ENCODE measurements at regions not wholly inside any gene's neighbourhood (a gene's known extent, or its start where the extent isn't known, plus 50 kb on each side); places are given as distances from the start of the nearest gene placed in this dataset.

- Histone ChIP-seq H3K9me3 (replicated peaks; ENCODE audit: insufficient read depth, low read length) (no peaks in the 10 kb centered on the region), H3K9ac (ENCODE audit: low read length) (no peak overlapping the region), H3K4me3 (ENCODE audit: low read length) (no peak overlapping the region), H3K27ac (ENCODE audit: low read length) (no peak overlapping the region), H3K27me3 (replicated peaks; ENCODE audit: insufficient read depth, low read length) (no peaks in the 10 kb centered on the region), H2AFZ (ENCODE audit: low read length) (no peak overlapping the region), H3K4me2 (ENCODE audit: low read depth, low read length) (no peak overlapping the region), H3K4me1 (ENCODE audit: low read length) (no peaks in the 10 kb centered on the region), H4K20me1 (ENCODE audit: insufficient read depth, low read length) (no peaks in the 10 kb centered on the region), H3K79me2 (ENCODE audit: low read length) (no peaks in the 10 kb centered on the region), H3F3A (ENCODE audit: insufficient read depth, low read length) (no peaks in the 10 kb centered on the region), H3K9me2 (replicated peaks; ENCODE audit: insufficient read depth, low read length) (no peaks in the 10 kb centered on the region), H3K36me3 (replicated peaks; ENCODE audit: insufficient read depth, low read length) (no peaks in the 10 kb centered on the region)
- no peak for DNase-seq
- TF ChIP-seq EZH2 (optimal IDR thresholded peaks at IDR 0.05; ENCODE audit: low read depth, low read length) (no peak), EZH2phosphoT487 (IDR thresholded peaks at IDR 0.05; ENCODE audit: low read length) (no peak), CTCF (IDR thresholded peaks at IDR 0.05; ENCODE audit: low read length) (no peak)
These were observed 389.7 kb downstream of the ARHGEF28 start for GRCh38 chr5:74015716-74016115.

- TF ChIP-seq EZH2 (optimal IDR thresholded peaks at IDR 0.05; ENCODE audit: low read depth, low read length) (no peak), CTCF (IDR thresholded peaks at IDR 0.05; ENCODE audit: low read length) (no peak), EZH2phosphoT487 (IDR thresholded peaks at IDR 0.05; ENCODE audit: low read length) (no peak)
- Histone ChIP-seq H3K9ac (ENCODE audit: low read length) (no peak overlapping the region), H3K79me2 (ENCODE audit: low read length) (no peaks in the 10 kb centered on the region), H3K9me3 (replicated peaks; ENCODE audit: insufficient read depth, low read length) (no peaks in the 10 kb centered on the region), H3K4me1 (ENCODE audit: low read length) (no peaks in the 10 kb centered on the region), H2AFZ (ENCODE audit: low read length) (no peak overlapping the region), H3K27ac (ENCODE audit: low read length) (no peak overlapping the region), H3K27me3 (replicated peaks; ENCODE audit: insufficient read depth, low read length) (no peaks in the 10 kb centered on the region), H3F3A (ENCODE audit: insufficient read depth, low read length) (no peaks in the 10 kb centered on the region), H3K4me3 (ENCODE audit: low read length) (no peak overlapping the region), H3K36me3 (replicated peaks; ENCODE audit: insufficient read depth, low read length) (no peaks in the 10 kb centered on the region), H3K4me2 (ENCODE audit: low read depth, low read length) (no peak overlapping the region), H3K9me2 (replicated peaks; ENCODE audit: insufficient read depth, low read length) (no peaks in the 10 kb centered on the region), H4K20me1 (ENCODE audit: insufficient read depth, low read length) (no peaks in the 10 kb centered on the region)
- no peak for DNase-seq
These were observed 387.2 kb downstream of the ARHGEF28 start for GRCh38 chr5:74013222-74013621.

- no peak for TF ChIP-seq EZH2phosphoT487 (IDR thresholded peaks at IDR 0.05; ENCODE audit: low read length)
- TF ChIP-seq CTCF (IDR thresholded peaks at IDR 0.05; ENCODE audit: low read length): no peak
- TF ChIP-seq EZH2 (optimal IDR thresholded peaks at IDR 0.05; ENCODE audit: low read depth, low read length): no peak
- no peaks in the 10 kb centered on the region for H3K27me3 ChIP-seq (replicated peaks; ENCODE audit: insufficient read depth, low read length)
- H3K27ac ChIP-seq (ENCODE audit: low read length): no peak overlapping the region
- H2AFZ ChIP-seq (ENCODE audit: low read length): no peak overlapping the region
- H3K79me2 ChIP-seq (ENCODE audit: low read length): no peaks in the 10 kb centered on the region
- no peaks in the 10 kb centered on the region for H3K9me2 ChIP-seq (replicated peaks; ENCODE audit: insufficient read depth, low read length)
- no peak overlapping the region for H3K4me3 ChIP-seq (ENCODE audit: low read length)
- DNase-seq: no peak
- no peaks in the 10 kb centered on the region for H3K36me3 ChIP-seq (replicated peaks; ENCODE audit: insufficient read depth, low read length)
- no peak overlapping the region for H3K9ac ChIP-seq (ENCODE audit: low read length)
- no peak overlapping the region for H3K4me2 ChIP-seq (ENCODE audit: low read depth, low read length)
- H4K20me1 ChIP-seq (ENCODE audit: insufficient read depth, low read length): no peaks in the 10 kb centered on the region
- H3K4me1 ChIP-seq (ENCODE audit: low read length): no peaks in the 10 kb centered on the region
- H3F3A ChIP-seq (ENCODE audit: insufficient read depth, low read length): no peaks in the 10 kb centered on the region
- no peaks in the 10 kb centered on the region for H3K9me3 ChIP-seq (replicated peaks; ENCODE audit: insufficient read depth, low read length)
These were observed 383.5 kb downstream of the ARHGEF28 start for GRCh38 chr5:74009502-74009901.
